HepG2 (cell line): ENCODE measurements at regions not wholly inside any gene's neighbourhood (a gene's known extent, or its start where the extent isn't known, plus 50 kb on each side); places are given as distances from the start of the nearest gene placed in this dataset.

Experiments
- ATAC-seq: fragments of 200-7000 bp; cut with Tn5 transposase; 3 replicates; pipeline ENCODE4 v1.9.1; 2020; ENCODE audit warnings: mild to moderate bottlenecking, moderate library complexity
- BruUV-seq: library from RNA; stranded (reverse); fragments of 400-500 nt; replicated peaks from 2 replicates; lab custom pipeline; 2021; lab: Mats Ljungman, UMichigan
- CTCF ChIA-PET: fragments of 300-600 bp; formaldehyde crosslinking; extraction: SDS; loops from one replicate; lab custom pipeline; 2021; ENCODE audit warnings: low total read pairs, inconsistent platforms, low intra/inter-chr PET ratio; lab: Yijun Ruan, JAX
- POLR2A ChIA-PET: fragments of 350-600 bp; sonication (Branson Sonifier 250); formaldehyde crosslinking; loops from one replicate; lab custom pipeline; 2020; ENCODE audit warnings: antibody characterized with exemption, inconsistent platforms; lab: Yijun Ruan, JAX
- DNase-seq: peaks from one replicate; pipeline ENCODE4 v3.0.0-alpha.2; 2015; ENCODE audit warnings: low spot score
- FAIRE-seq: peaks from 3 replicates; lab custom pipeline; 2011; peaks lifted over from hg19 to GRCh38; lab: Jason Lieb, UNC
- H2AFZ ChIP-seq: one replicate; pipeline ENCODE4 v1.6.1; 2011; ENCODE audit warnings: low read length, inconsistent platforms
- H3K27ac ChIP-seq: fragments of 300-600 bp; 3 replicates; pipeline ENCODE4 v1.8.0; 2011; ENCODE audit warnings: mixed run types, mild to moderate bottlenecking, mixed read lengths, low read length, inconsistent platforms; ENCODE audit not compliant: insufficient read depth; ENCODE audit errors: extremely low read length
- H3K27me3 ChIP-seq, 2 experiments: fragments of 200-600 bp in 1 of 2; 2 replicates in 1 of 2; 3 replicates in 1 of 2; pipeline versions ENCODE4 v1.6.0 to v1.8.0; 2011; ENCODE audit warnings: low read length in 2 of 2, mild to moderate bottlenecking in 2 of 2, moderate library complexity in 2 of 2, inconsistent platforms in 1 of 2; ENCODE audit not compliant: insufficient read depth in 2 of 2, control insufficient read depth in 1 of 2
- H3K36me3 ChIP-seq, 2 experiments: fragments of 200-600 bp in 1 of 2; replicated peaks in 1 of 2; 2 replicates in 1 of 2; 3 replicates in 1 of 2; pipeline versions ENCODE4 v1.5.1 to v1.8.0; 2011; ENCODE audit warnings: low read length in 2 of 2, inconsistent platforms in 1 of 2; ENCODE audit not compliant: insufficient read depth in 2 of 2, control insufficient read depth in 1 of 2
- H3K4me1 ChIP-seq: 2 replicates; pipeline ENCODE4 v1.5.1; 2012; ENCODE audit warnings: low read length, inconsistent platforms; ENCODE audit not compliant: insufficient read depth
- H3K4me2 ChIP-seq: 2 replicates; pipeline ENCODE4 v1.6.0; 2011; ENCODE audit warnings: low read depth, low read length, inconsistent platforms
- H3K4me3 ChIP-seq, 3 experiments: fragments of 200-600 bp in 1 of 3; sonication (generic), shearing (Covaris generic) in 1 of 3; replicated peaks in 1 of 3; 2 replicates each; pipeline ENCODE4 v1.5.1; 2011 to 2016; ENCODE audit warnings: low read length in 3 of 3, inconsistent platforms in 2 of 3, low read depth in 2 of 3, mild to moderate bottlenecking in 2 of 3, control low read depth in 1 of 3, mixed read lengths in 1 of 3; ENCODE audit not compliant: insufficient read depth in 1 of 3
- H3K79me2 ChIP-seq: one replicate; pipeline ENCODE4 v1.6.1; 2011; ENCODE audit warnings: low read length, inconsistent platforms; ENCODE audit not compliant: insufficient read depth
- H3K9ac ChIP-seq: 2 replicates; pipeline ENCODE4 v1.6.0; 2011; ENCODE audit warnings: mild to moderate bottlenecking, low read depth, low read length, inconsistent platforms; ENCODE audit not compliant: insufficient read depth
- H3K9me3 ChIP-seq: 2 replicates; pipeline ENCODE4 v1.5.1; 2012; ENCODE audit warnings: mild to moderate bottlenecking, low read length
- H4K20me1 ChIP-seq: 2 replicates; pipeline ENCODE4 v1.6.0; 2011; ENCODE audit warnings: inconsistent platforms, mild to moderate bottlenecking, low read length, moderate library complexity; ENCODE audit not compliant: insufficient read depth
- AKAP8 ChIP-seq: sonication (generic); formaldehyde crosslinking; IDR thresholded peaks from 2 replicates; pipeline ENCODE4 v1.5.1; 2020; ENCODE audit warnings: mild to moderate bottlenecking, missing genetic modification reagents
- ARID5B ChIP-seq: IDR thresholded peaks from 2 replicates; pipeline ENCODE4 v1.4.0; 2020; ENCODE audit warnings: mild to moderate bottlenecking, missing genetic modification reagents
- BCL6 ChIP-seq: IDR thresholded peaks from 2 replicates; pipeline ENCODE4 v1.6.1; 2016; ENCODE audit warnings: missing genetic modification reagents, missing compliant biosample characterization
- CBX2 ChIP-seq, 2 experiments: fragments of 200-600 bp in 1 of 2; sonication (generic); formaldehyde crosslinking in 1 of 2; IDR thresholded peaks; 2 replicates each; pipeline versions ENCODE4 v1.7.0 to v1.8.1; 2018 to 2022; ENCODE audit warnings: low read depth in 2 of 2, low read length in 1 of 2, mild to moderate bottlenecking in 1 of 2, missing genetic modification reagents in 1 of 2
- ELF4 ChIP-seq: sonication (generic); formaldehyde crosslinking; IDR thresholded peaks from 2 replicates; pipeline ENCODE4 v1.5.0; 2020; ENCODE audit warnings: missing genetic modification reagents, mild to moderate bottlenecking, moderate library complexity, borderline replicate concordance
- FOSL1 ChIP-seq: sonication (generic); formaldehyde crosslinking; IDR thresholded peaks from 2 replicates; pipeline ENCODE4 v1.9.0; 2021; ENCODE audit warnings: missing genetic modification reagents, borderline replicate concordance
- IKZF4 ChIP-seq: sonication (generic); formaldehyde crosslinking; IDR thresholded peaks from 2 replicates; pipeline ENCODE4 v1.5.1; 2020; ENCODE audit warnings: borderline replicate concordance, mild to moderate bottlenecking, low read depth, missing genetic modification reagents; ENCODE audit errors: not compliant biosample characterization
- KMT2B ChIP-seq: IDR thresholded peaks from 2 replicates; pipeline ENCODE4 v1.6.1; 2016; ENCODE audit warnings: missing genetic modification reagents, missing compliant biosample characterization
- PLSCR1 ChIP-seq: sonication (generic); formaldehyde crosslinking; IDR thresholded peaks from 2 replicates; pipeline ENCODE4 v1.5.0; 2020; ENCODE audit warnings: missing genetic modification reagents, mild to moderate bottlenecking, borderline replicate concordance
- RAD21 ChIP-seq: fragments of 450-650 bp; formaldehyde crosslinking; IDR thresholded peaks from 2 replicates; pipeline ENCODE4 v1.5.0; 2020; ENCODE audit warnings: mild to moderate bottlenecking
- RCOR2 ChIP-seq: IDR thresholded peaks from 2 replicates; pipeline ENCODE4 v1.6.1; 2016; ENCODE audit warnings: missing biosample characterization, missing genetic modification reagents
- SMYD3 ChIP-seq: sonication (generic); formaldehyde crosslinking; IDR thresholded peaks from 2 replicates; pipeline ENCODE4 v1.8.1; 2023; ENCODE audit warnings: mild to moderate bottlenecking, missing genetic modification reagents
- TCF12 ChIP-seq, 2 experiments: fragments of 450-650 bp in 1 of 2; sonication (generic) in 1 of 2; formaldehyde crosslinking in 1 of 2; IDR thresholded peaks; 2 replicates each; pipeline versions ENCODE4 v1.6.1 to v1.8.0; 2017 to 2022; ENCODE audit warnings: antibody characterized with exemption in 1 of 2, mild to moderate bottlenecking in 1 of 2, missing genetic modification reagents in 1 of 2, moderate library complexity in 1 of 2
- ZNF563 ChIP-seq: sonication (generic); formaldehyde crosslinking; IDR thresholded peaks from 2 replicates; pipeline ENCODE4 v1.8.0; 2022; ENCODE audit warnings: mild to moderate bottlenecking, moderate library complexity, missing genetic modification reagents
- ZNF564 ChIP-seq: sonication (generic); formaldehyde crosslinking; IDR thresholded peaks from 2 replicates; pipeline ENCODE4 v1.8.1; 2023; ENCODE audit warnings: mild to moderate bottlenecking, missing genetic modification reagents
- ZNF619 ChIP-seq: sonication (generic); formaldehyde crosslinking; IDR thresholded peaks from 2 replicates; pipeline ENCODE4 v1.4.0; 2020; ENCODE audit warnings: mild to moderate bottlenecking, missing genetic modification reagents
- ZNF776 ChIP-seq: sonication (generic); formaldehyde crosslinking; IDR thresholded peaks from 2 replicates; pipeline ENCODE4 v1.4.0; 2020; ENCODE audit warnings: mild to moderate bottlenecking, missing genetic modification reagents
- ZSCAN22 ChIP-seq: sonication (generic); formaldehyde crosslinking; IDR thresholded peaks from 2 replicates; pipeline ENCODE4 v1.4.0; 2020; ENCODE audit warnings: mild to moderate bottlenecking, missing genetic modification reagents
- WGBS: methylation state at CpG from one replicate; pipeline ENCODE4 v1.1.6; 2017; ENCODE audit warnings: low lambda C conversion rate; 5-methylcytosine and 5-hydroxymethylcytosine counted together
- in situ Hi-C: cut with HindIII; loops from 2 replicates; pipeline ENCODE4 v1.10.0; 2017; ENCODE audit warnings: low pct_unique_long_range_greater_than_20kb; ENCODE audit not compliant: extremely low pct_ligation_motif_present
- intact Hi-C: fragments of 100-400 bp; cut with micrococcal nuclease; formaldehyde crosslinking; loops from one replicate; pipeline ENCODE4 v1.10.0; 2022; ENCODE audit not compliant: unreplicated experiment

- TF ChIP-seq ARID5B (CRISPR knock-in tag), result no peak
- TF ChIP-seq FOSL1 (CRISPR knock-in tag), result no peak
- TF ChIP-seq PLSCR1, result no peak
- no peak for TF ChIP-seq KMT2B (CRISPR knock-in tag)
These were observed 362.7 kb upstream of the MIR17HG start (continued) for GRCh38 chr13:90984756-90985155.

- Histone ChIP-seq H3K27ac (no peak overlapping the region), H3K79me2 (no peaks in the 10 kb centered on the region), H3K27me3 (no peaks in the 10 kb centered on the region), H3K4me3 (no peak overlapping the region), H3K4me1 (no peaks in the 10 kb centered on the region), H3K9me3 (no peaks in the 10 kb centered on the region), H3K9ac (no peak overlapping the region), H3K4me2 (no peak overlapping the region), H2AFZ (no peak overlapping the region), H4K20me1 (no peaks in the 10 kb centered on the region), H3K36me3 (no peaks in the 10 kb centered on the region)
- TF ChIP-seq ELF4 (no peak), RCOR2 (CRISPR knock-in tag) (no peak), BCL6 (CRISPR knock-in tag) (no peak), ZNF619 (no peak), ZSCAN22 (no peak), IKZF4 (no peak), ZNF563 (no peak), CBX2 (IDR thresholded peaks at IDR 0.05; ENCODE audit: low read depth, low read length) (no peak), CBX2 (CRISPR knock-in tag; IDR thresholded peaks at IDR 0.05; ENCODE audit: low read depth) (no peak), ZNF564 (CRISPR knock-in tag) (no peak), SMYD3 (CRISPR knock-in tag) (no peak), ZNF776 (CRISPR knock-in tag) (no peak), AKAP8 (CRISPR knock-in tag) (no peak), TCF12 (IDR thresholded peaks at IDR 0.05) (no peak), TCF12 (CRISPR knock-in tag; IDR thresholded peaks at IDR 0.05) (no peak), RAD21 (CRISPR knock-in tag) (no peak)
- ATAC-seq (no peak), DNase-seq (no peak), FAIRE-seq (no peak)
- POLR2A ChIA-PET, result no interaction called here
- WGBS, result 5% methylated on average over 3 of the region's 3 CpGs
- no TSS peak for BruUV-seq
- in situ Hi-C loops (no loop called here), intact Hi-C loops (no loop called here)
- CTCF ChIA-PET, result no interaction called here
These were observed 352.5 kb upstream of the MIR17HG start for GRCh38 chr13:90995001-90995400.
